Kidney (tissue), 13 donors: ENCODE measurements at regions not wholly inside any gene's neighbourhood (a gene's known extent, or its start where the extent isn't known, plus 50 kb on each side); places are given as distances from the start of the nearest gene placed in this dataset.
A peak's percentile ranks its signal among the peaks of the same experiment; 100 is the strongest.

Experiments
- DNase-seq, 5 donors: peaks; one replicate each; pipeline ENCODE4 v3.0.0-alpha.2; 2013 to 2020
- FAIRE-seq: peaks from 2 replicates; lab custom pipeline; 2012; peaks lifted over from hg19 to GRCh38; lab: Jason Lieb, UNC
- H3K27ac ChIP-seq, 2 donors: one replicate each; pipeline ENCODE4 v1.7.0; 2013; ENCODE audit warnings: low read depth in 2 of 2, low read length in 2 of 2, inconsistent platforms in 1 of 2
- H3K27me3 ChIP-seq: one replicate; pipeline ENCODE4 v1.7.1; 2013; ENCODE audit warnings: low read length, inconsistent platforms; ENCODE audit not compliant: control insufficient read depth, insufficient read depth
- H3K36me3 ChIP-seq, 3 donors: one replicate each; pipeline versions ENCODE4 v1.7.0 to v1.7.1; 2013; ENCODE audit warnings: low read length in 3 of 3, control low read depth in 1 of 3, inconsistent platforms in 1 of 3; ENCODE audit not compliant: insufficient read depth in 3 of 3, control insufficient read depth in 2 of 3
- H3K4me1 ChIP-seq, 3 donors: one replicate each; pipeline versions ENCODE4 v1.7.0 to v1.7.1; 2013; ENCODE audit warnings: low read length in 3 of 3, inconsistent platforms in 1 of 3, low read depth in 1 of 3; ENCODE audit not compliant: control insufficient read depth in 2 of 3, insufficient read depth in 2 of 3
- H3K4me3 ChIP-seq, 3 donors: one replicate each; pipeline versions ENCODE4 v1.7.0 to v1.8.1; 2013; ENCODE audit warnings: low read length in 3 of 3, control low read depth in 1 of 3, inconsistent platforms in 1 of 3
- H3K9ac ChIP-seq, 3 donors: one replicate each; pipeline versions ENCODE4 v1.7.0 to v1.7.1; 2013; ENCODE audit warnings: low read length in 3 of 3, control low read depth in 1 of 3, inconsistent platforms in 1 of 3
- H3K9me3 ChIP-seq, 3 donors: one replicate each; pipeline versions ENCODE4 v1.7.0 to v1.7.1; 2013; ENCODE audit warnings: low read length in 3 of 3, control low read depth in 1 of 3, inconsistent platforms in 1 of 3; ENCODE audit not compliant: control insufficient read depth in 2 of 3, insufficient read depth in 1 of 3
- CTCF ChIP-seq: IDR thresholded peaks from 3 replicates; pipeline ENCODE4 v1.5.1; 2012; ENCODE audit warnings: mild to moderate bottlenecking, moderate library complexity, borderline replicate concordance; ENCODE audit not compliant: insufficient read depth; ENCODE audit errors: extremely low read depth
- intact Hi-C: fragments of 100-400 bp; cut with DNase I; formaldehyde crosslinking; loops from one replicate; pipeline ENCODE4 v1.11.1; 2022
- donor health status: control.
- donor health status: control.
- donor health status: control.
- donor health status: control.
- donor health status: control.
- donor health status: DM: yes; HTN: yes; CAD: no.
- donor health status: Normal renal cell carcinoma (clear cell type).

GRCh38 chr6:114556846-114557488 is 214.1 kb upstream of the HS3ST5 start:
- no peaks in the 10 kb centered on the region for H3K4me1 ChIP-seq
- H3K27me3 ChIP-seq: no peaks in the 10 kb centered on the region
- no peaks in the 10 kb centered on the region for H3K36me3 ChIP-seq
- intact Hi-C loops: no loop called here
- H3K9me3 ChIP-seq: peaks cover 0 to 2% (median 0%) of the 10 kb centered on the region in 3 donors
- TF ChIP-seq CTCF: no peak
- no peak for FAIRE-seq
- DNase-seq: no peak
- H3K4me3 ChIP-seq: no peak overlapping the region
- no peak overlapping the region for H3K9ac ChIP-seq
- H3K27ac ChIP-seq: no peak overlapping the region

- Histone ChIP-seq H3K9me3 (no peaks in the 10 kb centered on the region), H3K4me3 (no peak overlapping the region), H3K36me3 (no peaks in the 10 kb centered on the region), H3K4me1 (no peaks in the 10 kb centered on the region), H3K27me3 (no peaks in the 10 kb centered on the region), H3K27ac (no peak overlapping the region), H3K9ac (no peak overlapping the region)
- TF ChIP-seq CTCF: no peak
- FAIRE-seq: no peak
- no peak for DNase-seq
- intact Hi-C loops: no loop called here
Measured at GRCh38 chr6:114550316-114550715, 207.5 kb upstream of the HS3ST5 start.

- no peaks in the 10 kb centered on the region for H3K27me3 ChIP-seq
- no peak for DNase-seq
- no peaks in the 10 kb centered on the region for H3K36me3 ChIP-seq
- FAIRE-seq: no peak
- no peak overlapping the region for H3K4me3 ChIP-seq
- H3K4me1 ChIP-seq: no peaks in the 10 kb centered on the region
- no peak overlapping the region for H3K27ac ChIP-seq
- TF ChIP-seq CTCF: no peak
- intact Hi-C loops: no loop called here
- no peaks in the 10 kb centered on the region for H3K9me3 ChIP-seq
- H3K9ac ChIP-seq: no peak overlapping the region
Measured at GRCh38 chr6:114543696-114544095, 200.9 kb upstream of the HS3ST5 start.

GRCh38 chr6:114541794-114542193 is 199.0 kb upstream of the HS3ST5 start:
- H3K27ac ChIP-seq: no peak overlapping the region
- intact Hi-C loops: no loop called here
- DNase-seq: peak in 1 of 5 donors; percentile 61
- no peak overlapping the region for H3K9ac ChIP-seq
- H3K4me3 ChIP-seq: no peak overlapping the region
- H3K27me3 ChIP-seq: no peaks in the 10 kb centered on the region
- no peaks in the 10 kb centered on the region for H3K9me3 ChIP-seq
- no peaks in the 10 kb centered on the region for H3K4me1 ChIP-seq
- no peak for FAIRE-seq
- H3K36me3 ChIP-seq: no peaks in the 10 kb centered on the region
- no peak for TF ChIP-seq CTCF
